GM18505 (cell line): ENCODE measurements at regions not wholly inside any gene's neighbourhood (a gene's known extent, or its start where the extent isn't known, plus 50 kb on each side); places are given as distances from the start of the nearest gene placed in this dataset.

Source experiments
- ATAC-seq: cut with Tn5 transposase; IDR thresholded peaks from one replicate; pipeline ENCODE4 v1.9.1; 2021; ENCODE audit not compliant: unreplicated experiment
- POLR2A ChIP-seq: IDR thresholded peaks from 4 replicates; pipeline ENCODE4 v1.6.1; 2011; ENCODE audit warnings: borderline replicate concordance; ENCODE audit not compliant: insufficient read depth, insufficient read length; ENCODE audit errors: extremely low read depth

DNA sequence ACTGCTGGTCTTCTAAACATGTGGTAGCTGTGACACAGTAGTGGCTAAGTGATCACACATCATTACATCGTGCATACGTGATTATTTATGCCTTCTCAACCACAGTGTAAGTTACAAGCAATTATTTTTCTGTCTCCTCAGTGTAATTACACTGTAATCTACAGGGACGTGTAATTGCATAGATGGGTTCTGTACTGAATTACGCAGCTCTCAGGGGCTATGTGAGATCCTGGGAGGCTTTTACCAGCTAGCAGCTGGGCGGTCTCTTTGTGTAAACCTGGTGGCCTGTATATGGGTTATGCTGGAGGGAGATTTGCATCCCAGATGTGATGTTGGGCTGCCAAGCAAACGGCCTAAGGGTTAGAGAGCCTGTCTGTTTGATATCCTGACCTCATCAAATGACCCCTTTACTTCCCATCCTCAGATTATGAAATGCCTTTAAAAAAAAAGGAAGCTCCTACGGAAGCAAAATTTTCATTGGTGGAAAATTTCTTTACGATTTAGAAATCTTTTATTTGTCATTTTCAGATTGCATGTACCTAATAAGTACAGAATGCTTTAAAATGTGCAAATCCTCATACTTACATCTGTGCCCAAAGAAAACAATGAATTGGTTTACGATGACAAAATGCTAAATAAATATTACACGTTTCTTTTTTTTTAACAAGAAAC, 402.8 kb upstream of the JAG1 start:
- no peak for TF ChIP-seq POLR2A
- ATAC-seq: no peak

- TF ChIP-seq POLR2A: no peak
- no peak for ATAC-seq
Observed at GRCh38 chr20:11077226-11077625, 403.4 kb upstream of the JAG1 start.

DNA sequence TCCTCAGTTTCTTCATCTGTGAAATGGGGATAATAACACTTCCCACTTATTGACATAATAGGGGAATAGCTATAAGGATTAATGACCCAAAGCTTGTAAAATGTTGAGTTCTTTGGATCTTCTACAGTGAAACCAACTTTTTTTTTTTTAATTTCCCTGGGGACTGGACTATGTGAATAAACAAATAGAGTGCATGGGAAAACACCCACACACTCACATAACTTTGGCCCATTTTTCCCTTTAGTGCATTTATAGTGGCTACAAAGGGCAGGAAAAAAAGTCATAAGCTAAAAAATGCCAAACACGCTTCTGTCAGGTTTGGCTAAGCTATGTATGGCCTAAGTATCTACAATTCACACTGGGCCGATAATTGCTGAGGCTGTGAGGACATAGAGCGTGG, 406.2 kb upstream of the JAG1 start:
- ATAC-seq: no peak
- TF ChIP-seq POLR2A: no peak

- no peak for TF ChIP-seq POLR2A
- no peak for ATAC-seq
Observed at GRCh38 chr20:11080781-11081377, 407.1 kb upstream of the JAG1 start.

- TF ChIP-seq POLR2A: no peak
- ATAC-seq: no peak
Observed at GRCh38 chr20:11083841-11084240, 410.0 kb upstream of the JAG1 start.

DNA sequence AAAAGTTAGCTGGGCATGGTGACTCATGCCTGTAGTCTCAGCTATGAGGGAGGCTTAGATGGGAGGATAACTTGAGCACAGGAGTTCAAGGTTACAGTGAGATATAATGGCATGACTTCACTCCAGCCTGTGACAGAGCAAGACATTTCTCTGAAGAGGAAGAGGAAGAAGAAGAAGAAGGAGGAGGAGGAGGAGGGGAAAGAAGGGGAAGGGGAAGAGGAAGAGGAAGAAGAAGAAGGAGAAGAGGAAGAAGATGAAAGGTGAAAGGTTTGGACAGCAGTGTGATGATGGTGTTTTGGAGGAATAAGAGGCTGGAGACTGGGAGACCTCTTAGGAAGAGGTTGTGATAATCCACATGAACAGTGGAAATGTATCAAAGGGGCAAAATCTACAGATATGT, 410.7 kb upstream of the JAG1 start:
- no peak for TF ChIP-seq POLR2A
- ATAC-seq: no peak

- TF ChIP-seq POLR2A: no peak
- no peak for ATAC-seq
Observed at GRCh38 chr20:11086970-11087369, 413.2 kb upstream of the JAG1 start.

DNA sequence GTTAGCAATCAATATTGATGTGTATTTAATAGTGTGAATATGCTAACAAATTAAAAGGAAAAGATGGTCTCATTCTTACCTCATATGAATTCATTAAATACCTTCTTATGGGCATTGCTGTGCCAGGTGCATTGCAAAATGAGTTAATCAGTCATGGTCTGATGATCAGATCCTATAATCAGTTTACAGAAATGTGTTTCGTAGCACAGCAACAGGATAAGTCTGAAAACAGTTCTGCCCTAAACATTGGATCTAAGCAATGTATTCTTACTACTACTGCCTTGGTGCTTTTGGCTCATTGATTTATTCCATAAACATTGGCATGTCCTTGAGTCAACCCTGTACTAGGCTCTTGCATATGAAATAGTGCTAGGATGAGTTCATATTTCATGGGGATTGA, 417.0 kb upstream of the JAG1 start:
- no peak for ATAC-seq
- TF ChIP-seq POLR2A: no peak

DNA sequence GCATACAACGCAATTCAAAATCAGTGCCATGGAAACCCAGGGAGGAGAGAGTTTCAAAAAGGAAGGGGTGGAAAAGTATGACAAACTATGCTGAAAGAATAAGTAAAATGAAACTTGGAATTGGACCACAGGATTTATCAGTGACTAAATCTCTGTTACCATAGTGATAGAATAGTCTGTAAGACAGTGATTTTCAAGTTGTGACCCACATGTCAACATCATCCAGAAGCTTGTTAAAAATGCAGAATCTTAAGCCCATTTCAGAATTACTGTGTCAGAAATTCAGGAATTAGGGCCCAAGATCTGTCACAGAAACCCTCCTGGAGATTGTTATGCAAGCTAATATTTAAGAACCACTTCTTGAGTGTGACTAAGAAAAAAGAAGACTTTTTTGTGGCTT, 417.7 kb upstream of the JAG1 start:
- no peak for ATAC-seq

DNA sequence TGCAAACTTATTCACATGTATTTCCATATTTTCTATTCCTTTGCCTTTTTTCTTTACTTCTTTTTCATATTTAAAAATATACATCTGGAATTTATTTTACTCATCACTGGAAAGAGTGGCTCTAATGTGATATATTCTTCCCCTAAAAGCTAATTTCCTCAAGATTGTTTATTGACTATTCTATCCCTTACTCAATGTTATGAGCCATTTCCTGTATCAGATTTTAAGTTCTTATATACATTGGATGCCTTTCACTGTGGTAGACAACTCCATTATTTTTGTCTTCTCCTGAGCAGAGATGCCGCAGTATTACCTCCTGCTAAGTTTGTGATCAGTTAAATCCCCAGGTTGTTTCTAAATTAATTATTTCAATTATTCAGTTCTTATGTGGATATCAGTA, 418.4 kb upstream of the JAG1 start:
- no peak for TF ChIP-seq POLR2A
- ATAC-seq: no peak

More for the DNA sequence above, 417.7 kb upstream of the JAG1 start:
- no peak for TF ChIP-seq POLR2A

- ATAC-seq: no peak
- TF ChIP-seq POLR2A: no peak
Observed at GRCh38 chr20:11094196-11094595, 420.4 kb upstream of the JAG1 start.

GRCh38 chr20:11094711-11095110, 420.9 kb upstream of the JAG1 start:
- ATAC-seq: no peak
- no peak for TF ChIP-seq POLR2A

DNA sequence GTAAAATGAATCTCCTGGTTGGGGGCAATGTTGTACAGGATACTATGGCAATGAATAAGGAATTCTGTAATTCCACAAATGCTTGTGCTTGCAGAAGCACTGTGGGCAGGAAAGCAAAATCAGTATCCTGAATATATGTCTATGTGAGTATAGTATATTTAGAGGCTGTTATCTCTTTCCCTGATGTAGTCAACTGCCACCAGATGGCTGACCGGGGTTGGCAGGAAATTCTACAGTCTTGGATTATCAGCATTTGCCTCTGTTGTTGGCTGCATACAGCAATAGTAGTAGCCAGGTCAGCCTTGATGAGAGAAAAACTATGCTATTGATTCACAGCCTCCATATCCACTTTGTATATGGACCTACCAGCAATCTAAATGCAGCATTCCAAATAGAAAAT, 425.1 kb upstream of the JAG1 start:
- no peak for ATAC-seq
- TF ChIP-seq POLR2A: no peak

- no peak for TF ChIP-seq POLR2A
- no peak for ATAC-seq
Observed at GRCh38 chr20:11101243-11101642, 427.4 kb upstream of the JAG1 start.
